ENCODE measurements at regions not wholly inside any gene's neighbourhood (a gene's known extent, or its start where the extent isn't known, plus 50 kb on each side); places are given as distances from the start of the nearest gene placed in this dataset.

DNA sequence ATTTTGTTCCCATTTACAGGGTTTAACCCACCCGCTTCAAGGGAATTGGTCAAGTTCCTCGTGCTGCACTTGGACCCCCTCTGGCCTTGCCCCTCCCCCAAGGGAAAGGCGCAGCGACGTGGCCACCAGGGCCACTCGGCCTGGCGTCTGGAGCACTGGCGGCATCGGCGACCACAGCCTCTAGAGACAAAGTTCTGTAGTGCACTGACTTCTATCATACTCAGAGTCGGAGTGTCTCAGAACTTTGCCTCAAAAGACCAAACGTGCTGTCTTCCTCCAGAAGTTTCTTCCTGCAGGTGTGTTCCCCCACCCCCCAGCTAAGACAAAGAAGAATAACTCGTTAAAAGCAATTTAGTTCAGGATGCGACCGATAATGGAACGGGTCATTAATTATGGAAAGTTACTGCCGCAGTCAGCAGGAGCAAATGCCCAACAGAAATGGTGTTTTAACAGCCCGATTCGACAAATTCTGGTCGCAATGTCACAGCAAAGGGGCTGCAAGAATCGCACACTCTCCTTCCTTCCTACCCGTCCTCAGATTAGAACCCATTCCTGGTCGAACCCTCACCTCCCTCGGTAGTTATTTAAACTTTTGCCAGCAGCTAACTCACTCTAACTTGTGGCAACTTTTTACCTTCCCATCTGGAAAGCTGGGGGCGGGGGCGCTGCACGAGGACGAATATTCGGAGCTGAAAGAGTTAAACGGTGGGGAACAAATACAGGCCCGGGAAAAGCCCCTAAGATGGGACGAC lies 202.1 kb upstream of the NFE2L3 start:
- DNase-seq (ENCODE audit: low read depth): no peak

DNA sequence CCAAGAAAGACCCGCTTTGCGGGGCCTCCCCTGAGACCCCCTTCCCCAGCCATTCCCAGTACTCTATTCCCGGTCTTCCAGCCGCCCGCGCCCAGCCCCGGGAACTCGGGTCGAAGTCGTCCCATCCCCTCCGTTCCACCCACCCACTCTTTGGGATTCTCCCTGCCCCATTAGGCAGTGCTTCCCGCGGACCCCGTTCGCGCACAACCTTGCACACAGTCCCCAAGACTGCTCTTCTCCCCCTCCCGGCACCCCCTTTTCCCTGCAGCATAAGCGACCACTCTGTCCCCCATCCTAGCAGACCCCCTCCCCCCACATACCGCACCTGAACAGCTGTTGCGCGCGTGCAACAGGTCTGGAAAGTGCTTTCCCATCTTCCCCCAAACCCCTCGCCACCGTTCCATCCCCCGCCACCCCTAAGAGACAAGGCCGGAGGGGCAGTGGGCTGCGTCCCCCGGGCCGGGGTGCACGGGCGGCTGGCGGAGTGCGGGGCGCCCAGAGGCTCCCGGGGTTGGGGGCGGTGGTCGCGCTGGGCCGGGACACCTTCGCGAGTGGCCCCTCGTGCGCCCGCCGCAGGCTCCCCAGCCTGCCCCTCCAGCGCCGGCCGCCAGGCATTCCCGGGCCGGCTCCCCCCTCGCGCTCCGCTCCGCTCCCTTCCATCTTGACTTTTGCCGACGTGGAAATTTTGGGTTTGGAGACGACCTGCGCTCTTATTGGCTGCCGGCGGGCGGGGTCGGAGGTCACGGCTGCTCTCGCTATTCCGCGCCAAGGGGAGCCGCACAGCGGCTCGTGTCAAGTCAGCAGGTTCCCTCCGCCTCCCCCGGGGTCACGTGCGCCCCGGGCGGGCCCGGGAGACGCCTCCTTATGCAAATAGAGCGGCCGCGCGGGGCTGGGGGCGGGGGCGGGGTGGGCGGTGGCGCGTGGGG lies 201.2 kb upstream of the NFE2L3 start:
- peak; percentile 98 for DNase-seq (ENCODE audit: low read depth)

DNA sequence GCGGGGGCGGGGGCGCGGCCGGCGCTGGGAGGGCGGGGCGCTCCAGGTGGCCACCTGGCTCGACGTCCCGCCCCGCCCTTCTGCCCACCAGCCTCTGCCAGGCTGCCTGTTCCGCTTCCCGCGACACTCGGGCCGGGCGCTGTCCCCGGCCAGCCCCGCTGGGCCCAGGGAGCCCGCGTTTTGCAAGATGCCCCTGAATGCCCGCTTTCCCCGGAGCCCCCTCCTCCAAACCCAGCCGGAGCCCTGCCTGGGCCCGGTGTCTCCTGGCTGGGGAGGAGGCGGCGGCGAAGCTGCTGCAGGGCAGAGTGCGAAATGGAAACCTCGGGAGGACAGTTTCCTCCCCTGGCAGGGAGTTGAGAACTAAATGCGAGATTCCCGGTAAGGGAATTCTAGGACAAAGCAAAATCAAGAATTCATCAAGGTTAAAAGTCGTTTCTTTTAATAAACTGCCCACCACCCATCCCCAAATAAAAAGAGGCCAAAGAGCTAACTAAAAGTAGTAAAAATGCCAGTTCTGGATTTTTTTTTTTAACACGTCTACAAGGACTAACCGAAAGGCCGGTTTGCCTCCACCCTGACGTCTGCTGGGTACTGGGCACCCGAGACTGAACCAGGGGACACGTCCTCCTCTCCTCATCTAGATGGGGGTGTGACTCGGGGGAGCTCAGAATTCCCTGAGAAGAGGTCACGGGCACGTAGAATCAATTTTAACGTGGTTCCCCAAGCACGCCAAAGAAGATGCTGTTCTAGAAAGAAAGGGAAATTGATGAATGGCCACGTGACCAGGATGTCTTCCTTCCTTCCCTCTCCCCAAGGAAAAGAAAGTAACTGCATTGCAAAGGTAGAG lies 200.4 kb upstream of the NFE2L3 start:
- DNase-seq (ENCODE audit: low read depth): peak; percentile 21

DNA sequence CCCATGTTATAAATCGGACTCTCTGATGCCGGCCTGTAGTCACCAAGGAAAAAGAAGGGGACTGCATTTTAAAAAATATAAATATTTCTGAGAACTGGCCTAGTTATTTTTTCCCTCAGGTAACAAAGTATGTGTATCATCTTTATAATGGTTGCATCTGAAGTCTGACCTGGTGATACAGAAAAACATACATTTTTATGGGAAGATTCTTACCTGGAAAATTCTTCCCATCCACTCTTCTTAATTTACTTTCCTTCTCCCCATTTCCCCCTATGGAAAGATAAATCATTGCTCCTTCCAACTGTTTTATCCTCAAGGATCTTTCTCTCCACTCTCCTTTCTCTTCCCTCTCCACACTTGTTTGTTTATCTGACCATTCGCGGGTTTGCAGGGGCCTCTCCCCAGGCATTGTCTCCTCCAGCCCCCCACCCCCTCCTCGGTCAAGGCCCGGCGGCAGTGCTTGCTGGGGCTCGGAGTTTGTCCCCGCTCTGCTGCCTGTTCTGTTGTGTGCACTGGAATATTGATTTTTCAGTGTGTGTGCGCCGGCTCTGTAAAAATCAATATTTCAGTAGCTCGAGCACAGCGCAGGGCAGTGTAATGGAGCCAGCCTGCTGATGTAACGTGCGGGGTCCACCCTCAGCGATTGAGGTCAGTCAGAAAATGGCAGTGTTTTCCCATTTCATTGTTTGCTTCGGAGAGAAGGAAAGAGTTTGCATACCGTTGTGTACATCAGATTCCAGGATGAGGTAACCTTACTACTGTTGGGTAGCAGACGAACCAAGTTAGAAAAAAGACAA lies 199.5 kb upstream of the NFE2L3 start:
- no peak for DNase-seq (ENCODE audit: low read depth)

DNA sequence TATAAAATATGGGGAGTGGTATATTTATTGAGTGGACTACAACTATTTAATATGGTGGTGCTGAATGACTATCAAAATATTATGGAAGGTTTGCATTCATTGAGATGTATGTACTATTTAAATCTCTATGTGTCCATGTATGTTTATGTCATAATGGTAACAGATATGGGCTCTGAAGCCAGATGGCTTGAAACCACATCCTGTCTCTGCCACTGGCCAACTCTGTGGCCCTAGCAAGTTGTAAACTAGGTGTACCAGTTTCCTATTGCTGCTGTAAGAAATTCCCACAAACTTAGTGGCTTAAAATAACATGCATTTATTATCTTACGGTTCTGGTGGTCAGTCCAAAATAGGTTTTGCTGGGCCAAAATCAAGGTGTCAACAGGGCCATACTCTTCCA lies 198.1 kb upstream of the NFE2L3 start:
- peak; percentile 47 for DNase-seq (ENCODE audit: low read depth)

DNA sequence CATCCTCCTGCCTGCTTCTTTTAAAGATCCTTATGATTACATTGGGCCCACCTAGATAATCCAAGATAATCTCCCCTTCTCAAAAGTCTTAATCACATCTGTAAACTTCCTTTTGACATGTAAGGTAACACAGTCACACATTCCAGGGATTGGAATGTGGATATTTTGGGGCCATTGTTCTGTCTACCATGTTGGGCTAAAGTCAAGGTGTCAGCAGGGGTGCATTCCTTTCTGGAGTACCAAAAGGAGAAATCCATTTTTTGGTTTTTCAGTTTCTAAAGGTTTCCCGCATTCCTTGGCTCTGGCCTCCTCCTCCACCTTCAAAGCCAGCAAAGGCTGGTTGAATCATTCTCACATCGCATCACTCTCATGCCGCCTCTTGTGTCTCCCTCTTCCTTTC lies 197.6 kb upstream of the NFE2L3 start:
- no peak for DNase-seq (ENCODE audit: low read depth)

DNA sequence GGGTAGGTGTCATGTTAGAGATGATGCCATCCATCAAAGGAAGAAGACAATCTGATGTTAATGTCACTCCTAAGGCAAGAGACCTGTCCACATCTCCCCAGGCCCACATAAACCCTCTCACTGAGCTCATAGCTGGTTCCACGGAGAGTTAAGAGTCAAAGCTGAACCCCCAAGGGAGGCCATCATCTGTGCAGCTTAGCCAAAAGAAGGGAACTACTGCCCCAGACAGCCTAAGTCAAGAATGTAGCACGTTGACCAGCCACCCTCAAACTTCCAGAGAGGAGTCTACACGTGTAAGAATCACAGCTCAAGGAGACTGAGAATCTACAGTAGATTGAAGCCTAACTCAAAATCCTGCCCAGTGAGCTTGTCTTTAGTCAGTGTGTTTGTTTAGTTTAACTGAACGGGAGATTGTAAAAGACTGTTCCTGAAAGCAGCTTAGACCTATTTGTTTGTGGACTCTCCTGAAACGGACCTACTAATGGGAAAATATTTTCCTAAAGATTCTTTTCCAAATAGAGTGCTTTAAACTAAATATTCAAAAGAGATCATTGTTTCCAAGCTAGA lies 192.7 kb upstream of the NFE2L3 start:
- no peak for DNase-seq (ENCODE audit: low read depth)

DNA sequence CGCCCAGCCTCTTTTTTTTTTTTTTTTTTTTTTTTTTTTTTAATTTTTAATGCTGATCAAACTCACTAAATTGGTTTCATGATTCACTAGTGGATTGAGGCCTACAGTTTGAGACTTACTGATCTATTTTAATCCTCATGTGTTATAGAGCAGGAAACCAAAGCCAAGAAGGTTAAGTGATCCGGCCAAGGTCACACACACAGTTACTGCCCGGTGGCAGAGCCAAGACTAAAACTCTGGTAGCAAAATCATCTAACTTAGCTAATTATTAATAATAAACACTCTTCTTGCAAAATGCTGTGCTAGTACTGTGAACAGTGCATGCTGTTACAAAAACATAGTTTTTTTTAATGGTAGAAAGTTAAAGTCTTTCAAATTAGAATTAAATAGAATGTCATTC lies 188.3 kb upstream of the NFE2L3 start:
- DNase-seq (ENCODE audit: low read depth): no peak

DNA sequence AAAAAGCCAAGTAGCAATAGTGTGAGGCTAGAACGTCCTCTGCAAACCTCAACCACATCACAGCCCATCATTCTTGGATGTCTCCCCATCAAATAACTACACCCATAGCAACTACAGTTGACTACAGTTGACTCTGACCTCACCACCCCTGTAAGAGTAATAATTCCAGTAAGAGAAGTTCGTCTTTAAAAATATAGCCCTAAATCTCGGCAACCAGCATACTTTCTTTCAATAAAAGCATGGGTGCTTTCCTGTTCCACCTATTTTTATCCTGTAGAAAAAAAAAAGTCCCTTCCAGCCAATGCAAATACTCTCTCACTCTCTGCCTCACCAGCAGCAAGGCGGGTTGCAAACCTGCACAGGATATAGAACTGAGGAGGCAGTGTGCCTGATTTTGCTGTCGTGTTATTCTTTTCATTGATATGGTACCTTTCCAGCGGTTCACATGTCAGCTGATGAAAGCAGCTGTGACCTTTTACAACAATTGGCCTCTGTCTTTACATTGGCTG lies 187.5 kb upstream of the NFE2L3 start:
- DNase-seq (ENCODE audit: low read depth): no peak

DNA sequence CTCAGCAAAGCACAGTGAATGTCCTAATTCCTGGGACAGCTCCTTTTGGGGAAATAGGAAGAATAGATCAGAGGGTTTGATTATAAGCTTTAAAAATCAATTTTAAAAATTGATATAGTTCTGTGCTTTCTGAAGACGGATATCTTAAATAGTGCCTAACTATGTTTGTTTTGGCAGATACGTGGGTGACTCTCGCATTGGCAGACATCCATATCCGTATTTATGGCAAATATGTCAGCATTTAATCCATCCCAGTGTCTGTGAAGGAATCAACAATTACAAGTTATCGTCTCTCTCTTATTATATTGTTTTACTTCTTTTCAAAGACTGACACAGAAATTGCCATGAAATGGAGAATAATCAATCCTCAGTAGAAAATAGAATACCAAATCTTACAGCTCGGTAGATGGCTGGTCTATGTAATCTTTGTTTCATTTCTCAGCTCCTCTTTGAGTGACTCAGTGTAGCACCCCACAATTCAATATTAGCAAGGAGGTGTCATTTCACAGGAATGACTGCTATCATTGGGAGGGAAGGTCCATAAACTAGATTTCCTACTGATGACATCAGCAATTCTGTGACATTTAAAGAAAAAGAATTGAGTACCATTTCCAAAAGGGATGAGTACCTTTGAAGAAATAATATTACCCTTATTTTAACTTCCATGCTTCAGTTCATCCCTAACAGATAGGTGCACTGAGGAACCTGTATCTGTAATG lies 186.4 kb upstream of the NFE2L3 start:
- DNase-seq (ENCODE audit: low read depth): peak; percentile 66

DNA sequence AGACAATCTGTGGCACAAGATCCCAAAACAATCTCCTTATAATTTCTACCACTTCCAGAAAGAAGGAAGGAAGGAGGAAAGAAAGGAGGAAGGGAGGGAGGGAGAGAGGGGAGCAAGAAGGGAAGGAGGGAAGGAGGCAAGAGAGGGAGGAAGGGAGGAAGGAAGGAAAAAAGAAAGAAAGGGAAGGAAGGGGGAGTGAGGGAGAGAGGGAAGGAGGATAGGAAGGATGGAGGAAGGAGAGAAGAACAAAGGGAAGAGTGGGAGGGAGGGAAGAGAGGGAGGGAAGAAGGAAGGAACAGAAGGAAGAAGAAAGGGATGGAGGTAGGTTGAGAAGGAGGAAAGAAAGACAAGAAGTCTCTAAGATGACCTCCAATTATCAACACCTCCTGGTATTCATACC lies 185.5 kb upstream of the NFE2L3 start:
- no peak for DNase-seq (ENCODE audit: low read depth)

DNA sequence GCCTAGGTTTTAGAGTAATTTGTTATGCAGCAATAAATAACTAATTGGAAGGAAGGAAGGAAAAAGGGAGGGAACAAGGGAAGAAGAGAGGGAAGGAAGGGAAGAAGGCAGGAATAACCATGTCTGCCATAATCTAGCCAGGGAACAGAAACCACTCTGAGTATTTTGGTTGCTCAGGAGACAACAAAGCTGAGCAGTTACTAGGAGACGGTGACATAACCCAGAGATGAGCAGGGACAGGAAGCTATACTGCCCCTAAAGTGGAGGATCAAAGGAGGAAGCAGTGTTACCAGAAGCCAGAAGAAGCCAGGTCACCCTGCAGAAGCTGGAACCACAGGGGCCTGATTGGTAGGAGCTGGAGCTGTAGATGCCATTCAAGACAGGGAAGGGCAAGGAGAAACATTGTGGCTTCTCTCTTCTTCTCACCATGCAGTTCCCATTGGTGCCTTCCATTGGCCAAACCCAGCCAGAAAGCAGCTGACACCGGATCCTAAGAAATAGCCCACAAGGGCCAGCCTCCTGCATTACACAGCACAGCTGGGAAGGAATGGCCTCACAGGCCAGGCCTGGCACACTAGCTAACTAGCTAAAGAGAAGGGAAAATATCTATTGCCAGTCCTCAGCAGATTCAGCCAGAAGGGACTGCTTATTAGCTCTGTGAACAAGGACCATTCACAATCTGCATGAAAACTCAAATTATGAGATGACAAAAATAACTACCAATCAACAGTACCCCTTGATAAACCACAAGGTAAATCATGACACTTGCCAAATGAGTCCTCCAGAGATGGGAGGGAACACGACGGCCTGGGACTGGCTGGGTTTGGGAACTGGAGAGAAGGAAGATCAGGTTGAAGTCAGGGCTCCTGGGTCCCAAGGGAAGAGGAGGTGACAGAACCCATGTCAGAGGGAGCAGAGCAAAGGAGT lies 184.5 kb upstream of the NFE2L3 start:
- no peak for DNase-seq (ENCODE audit: low read depth)

DNA sequence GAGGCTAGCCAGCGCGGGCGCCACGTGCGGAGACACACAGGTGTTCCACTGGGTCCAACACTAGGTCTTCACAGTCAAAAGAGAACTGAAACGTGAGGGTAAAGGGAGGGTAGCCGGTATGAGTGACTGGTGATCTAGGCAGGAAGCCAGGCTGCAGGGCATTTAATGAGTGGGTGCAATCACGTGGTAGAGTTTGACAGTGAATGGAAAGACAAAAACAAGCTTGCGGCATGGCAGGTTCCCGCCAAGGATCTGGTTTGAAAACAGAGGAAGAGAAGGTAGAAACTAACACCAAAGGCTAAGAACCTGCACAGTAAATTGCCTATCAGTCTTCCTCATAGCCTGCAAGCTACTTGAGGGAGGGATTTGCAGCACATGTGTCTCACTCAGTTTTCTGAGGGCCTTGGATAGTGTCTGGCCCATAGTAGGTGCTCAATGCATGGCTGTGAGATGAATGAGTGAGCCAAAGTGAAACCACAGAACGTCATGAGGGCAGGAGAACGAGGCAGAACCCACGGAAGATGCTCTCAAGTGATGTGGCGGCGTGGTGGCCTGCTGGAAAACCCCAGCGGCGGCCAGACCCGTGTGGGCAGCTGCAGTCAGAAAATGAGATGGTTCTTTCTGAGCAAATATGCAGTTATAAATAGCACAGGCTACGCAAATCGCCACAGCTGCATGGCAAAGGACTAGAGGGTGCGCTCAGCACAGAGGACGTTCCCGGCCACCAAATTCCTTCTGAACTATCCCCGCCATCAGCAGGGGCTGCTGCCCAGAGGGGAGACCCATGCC lies 183.6 kb upstream of the NFE2L3 start:
- peak; percentile 32 for DNase-seq (ENCODE audit: low read depth)

DNA sequence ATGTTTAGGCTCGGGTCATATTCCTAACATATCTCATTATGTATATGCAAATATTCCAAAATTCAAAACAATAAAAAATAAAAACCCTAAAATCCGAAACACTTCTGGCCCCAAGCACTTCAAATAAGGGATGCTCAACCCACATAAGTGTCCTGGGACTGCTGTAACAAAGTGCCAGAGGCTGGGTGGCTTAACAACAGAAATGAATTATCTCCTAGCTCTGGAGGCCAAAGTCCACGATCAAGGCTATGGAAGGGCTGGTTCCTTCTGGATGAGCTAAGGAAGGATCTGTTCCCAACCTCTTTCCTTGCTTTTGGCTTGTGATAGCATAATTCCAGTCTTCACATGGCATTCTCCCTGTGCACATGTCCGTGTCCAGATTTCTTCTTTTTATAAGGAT lies 181.6 kb upstream of the NFE2L3 start:
- no peak for DNase-seq (ENCODE audit: low read depth)

DNA sequence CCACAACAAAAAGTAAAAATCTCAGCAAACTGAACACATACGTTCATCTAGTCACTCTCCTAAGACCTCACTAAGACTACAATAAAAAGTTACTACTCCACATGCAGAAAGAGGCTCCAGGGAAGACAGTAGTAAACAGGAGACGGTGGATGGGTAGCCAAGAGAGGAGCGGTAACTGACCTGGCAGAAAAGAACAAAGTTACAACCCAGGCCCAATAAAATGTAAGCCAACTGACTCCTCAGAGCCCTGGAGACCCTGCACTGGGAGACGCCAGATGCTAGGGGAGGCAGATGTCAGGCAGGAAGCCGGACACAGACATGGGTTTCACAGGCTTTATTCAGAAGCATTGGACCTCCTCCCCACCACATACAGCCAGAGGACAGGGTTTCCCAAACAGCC lies 181.1 kb upstream of the NFE2L3 start:
- no peak for DNase-seq (ENCODE audit: low read depth)

DNA sequence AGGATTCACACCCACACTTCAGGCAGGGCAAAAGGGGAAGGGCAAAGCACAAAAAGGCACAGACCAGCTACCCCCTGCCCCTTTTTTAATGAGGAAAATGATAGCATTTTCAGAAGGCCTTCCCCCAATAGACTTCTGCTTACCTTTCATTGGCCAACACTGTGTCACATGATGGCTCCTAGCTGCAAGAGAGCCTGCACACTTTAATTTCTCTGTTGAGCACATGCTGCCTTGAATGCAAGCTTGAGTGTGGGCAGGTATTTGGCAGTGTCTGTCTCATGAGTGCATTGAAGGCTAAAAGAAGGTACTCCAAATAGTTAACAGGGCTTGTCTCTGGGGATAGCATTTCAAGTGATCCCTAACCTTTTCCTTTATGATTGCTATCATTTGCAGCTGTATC lies 175.4 kb upstream of the NFE2L3 start:
- no peak for DNase-seq (ENCODE audit: low read depth)

DNA sequence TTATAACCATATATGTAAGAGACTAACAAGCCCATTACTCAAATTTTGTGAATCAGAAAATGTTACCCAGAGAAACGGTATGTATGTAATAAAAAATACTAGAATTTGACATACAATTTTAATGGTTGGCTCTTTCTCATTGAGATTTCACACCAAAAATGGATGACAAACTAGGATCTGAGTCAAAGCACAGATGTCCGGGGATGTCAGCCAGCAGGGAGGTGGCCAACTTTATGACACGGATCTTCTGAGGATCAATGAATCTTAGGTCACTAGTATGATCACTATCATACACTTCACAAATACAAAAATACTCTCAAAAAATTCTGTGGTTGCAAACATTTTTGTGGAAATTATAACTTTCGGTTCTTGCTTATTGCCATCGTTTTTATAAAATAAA lies 173.5 kb upstream of the NFE2L3 start:
- DNase-seq (ENCODE audit: low read depth): no peak

DNA sequence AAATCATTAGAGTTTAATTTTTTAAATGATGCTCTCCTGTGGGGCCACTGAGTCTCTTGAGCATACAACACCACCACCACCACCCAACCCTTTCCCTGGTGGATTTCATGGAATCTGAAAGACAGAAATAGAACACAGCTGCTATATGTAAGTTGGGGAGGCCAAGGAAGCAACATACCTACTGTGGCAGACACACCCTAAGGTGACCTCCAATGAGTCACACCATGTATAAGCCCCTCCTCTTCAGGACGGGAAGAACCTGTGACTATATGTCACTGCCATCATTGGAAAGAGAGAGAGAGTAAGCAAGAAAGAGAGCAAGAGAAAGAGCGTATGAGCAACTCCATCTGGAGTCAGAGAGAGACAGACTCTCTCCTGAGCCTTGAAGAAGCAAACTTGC lies 172.4 kb upstream of the NFE2L3 start:
- no peak for DNase-seq (ENCODE audit: low read depth)

All from Daoy (cell line).